Ramos (cell line): ENCODE measurements at regions not wholly inside any gene's neighbourhood (a gene's known extent, or its start where the extent isn't known, plus 50 kb on each side); places are given as distances from the start of the nearest gene placed in this dataset.
"Not testable (repeated sequence)": the region's sequence is repeated elsewhere in the genome, so short reads cannot be mapped to it uniquely, and the experiment has no call there.

Source experiments
- in situ Hi-C: fragments of 300-500 bp; cut with MboI; formaldehyde crosslinking; loops from one replicate; pipeline ENCODE4 v1.14.3; 2022; ENCODE audit warnings: low sequenced_read_pairs; ENCODE audit not compliant: unreplicated experiment

DNA sequence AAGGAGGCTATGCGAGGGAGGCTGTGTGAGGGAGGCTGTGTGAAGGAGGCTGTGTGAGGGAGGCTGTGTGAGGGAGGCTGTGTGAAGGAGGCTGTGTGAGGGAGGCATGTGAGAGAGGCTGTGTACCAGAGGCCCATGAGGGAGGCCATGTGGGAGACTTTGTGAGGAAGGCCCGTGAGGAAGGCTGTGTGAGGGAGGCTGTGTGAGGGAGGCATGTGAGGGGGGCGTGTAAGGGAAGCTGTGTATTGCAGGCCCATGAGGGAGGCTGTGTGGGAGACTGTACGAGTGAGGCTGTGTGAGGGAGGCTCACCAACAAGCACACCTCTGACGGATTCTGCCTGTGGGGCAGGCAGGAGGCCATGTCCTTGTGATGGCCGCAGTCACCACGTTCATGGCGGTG is 122.7 kb upstream of the RNF32 start:
- in situ Hi-C loops = not testable (repeated sequence)

DNA sequence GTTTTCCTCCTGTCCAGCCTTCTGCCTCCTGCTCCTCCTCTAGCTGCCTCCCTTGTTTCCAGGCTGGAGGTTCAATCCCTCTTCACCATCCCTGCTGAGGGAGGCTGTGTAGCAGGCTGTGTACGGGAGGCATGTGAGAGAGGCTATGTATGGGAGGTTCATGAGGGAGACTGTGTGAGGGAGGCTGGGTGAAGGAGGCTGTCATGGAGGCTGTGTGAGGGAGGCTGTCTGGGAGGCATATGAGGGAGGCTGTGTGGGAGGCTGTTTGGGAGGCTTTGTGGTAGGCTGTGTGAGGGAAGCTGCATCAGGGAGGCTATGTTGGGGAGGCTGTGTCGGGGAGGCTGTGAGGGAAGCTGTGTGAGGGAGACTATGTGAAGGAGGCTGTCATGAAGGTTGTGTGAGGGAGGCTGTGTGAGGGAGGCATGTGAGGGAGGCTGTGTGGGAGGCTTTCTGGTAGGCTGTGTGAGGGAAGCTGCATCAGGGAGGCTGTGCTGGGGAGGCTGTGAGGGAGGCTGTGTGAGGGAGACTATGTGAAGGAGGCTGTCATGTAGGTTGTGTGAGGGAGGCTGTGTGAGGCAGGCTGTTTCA is 123.7 kb upstream of the RNF32 start:
- in situ Hi-C loops = no loop called here

DNA sequence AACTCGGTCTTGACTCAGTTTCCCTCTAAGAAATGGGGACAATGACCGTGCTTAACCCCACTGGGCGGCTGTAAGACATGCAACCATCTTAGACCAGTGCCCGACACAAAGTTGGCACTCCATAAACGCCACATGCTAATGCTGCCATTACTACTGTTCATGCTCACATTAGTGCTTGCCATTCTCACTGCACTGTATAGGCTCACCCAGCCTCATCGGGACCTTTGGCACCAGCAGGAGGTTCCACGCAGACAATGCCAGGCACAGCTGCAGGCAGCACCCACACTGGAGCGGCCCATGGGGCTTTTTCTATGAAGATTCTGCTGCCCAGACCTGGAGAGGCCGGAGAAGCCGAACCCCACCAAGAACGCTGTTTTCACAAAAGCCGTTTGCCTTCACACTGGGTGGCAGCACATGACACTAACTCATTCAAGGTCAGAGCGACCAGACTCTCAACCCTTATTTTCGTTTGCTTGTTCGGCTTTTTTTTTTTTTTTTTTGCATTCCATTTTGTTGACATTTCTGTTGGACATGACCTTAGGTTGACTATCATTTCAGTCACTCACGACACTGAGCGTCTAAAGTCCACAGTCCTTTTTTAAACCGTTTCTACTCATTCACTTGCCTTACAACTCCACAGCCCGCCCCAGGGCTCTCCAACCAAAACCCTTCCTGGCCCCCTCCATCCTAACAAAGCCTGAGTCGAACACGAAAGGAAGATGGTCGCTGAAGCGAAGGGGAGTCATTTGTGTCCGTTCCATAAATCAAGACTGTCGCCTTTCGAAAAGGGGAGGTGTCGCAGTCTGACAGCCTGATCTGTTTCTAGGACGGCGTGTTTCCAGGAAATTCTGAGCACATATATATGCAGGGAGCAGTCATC is 124.4 kb upstream of the RNF32 start:
- in situ Hi-C loops = no loop called here

DNA sequence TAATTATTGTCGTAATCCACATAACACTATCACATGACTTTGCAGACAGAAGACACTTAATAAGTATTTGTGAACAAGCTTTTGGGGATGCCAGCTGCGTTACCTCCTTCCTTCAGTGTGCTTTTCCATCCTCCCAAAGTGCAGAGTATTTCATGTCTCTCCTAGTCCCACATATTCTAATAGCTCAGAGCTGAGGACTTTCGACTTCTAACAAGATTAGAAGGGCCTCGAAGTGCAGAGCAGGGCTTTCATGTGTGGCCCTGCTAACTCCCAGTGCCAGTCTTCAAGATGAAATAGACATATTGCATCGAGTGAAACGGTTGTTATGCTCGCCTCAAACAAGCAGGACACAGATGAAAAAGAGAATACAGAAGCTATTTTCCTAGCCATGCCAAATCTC is 125.7 kb upstream of the RNF32 start:
- in situ Hi-C loops = no loop called here

DNA sequence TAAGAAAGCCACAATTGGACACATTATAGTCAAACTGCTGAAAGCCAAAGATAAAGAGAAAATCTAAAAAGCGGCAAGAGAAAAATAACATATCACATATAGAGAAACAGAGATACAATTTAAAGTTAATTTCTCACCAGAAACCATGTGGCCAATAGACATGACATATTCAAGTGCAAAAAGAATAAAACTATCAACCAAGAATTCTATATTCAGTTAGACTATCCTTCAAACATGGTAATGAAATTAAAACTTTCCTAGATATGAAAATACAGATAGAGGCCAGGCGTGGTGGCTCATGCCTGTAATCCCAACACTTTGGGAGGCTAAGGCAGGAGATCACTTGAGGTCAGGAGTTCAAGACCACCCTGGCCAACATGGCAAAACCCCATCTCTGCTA is 129.1 kb upstream of the RNF32 start:
- in situ Hi-C loops = no loop called here

DNA sequence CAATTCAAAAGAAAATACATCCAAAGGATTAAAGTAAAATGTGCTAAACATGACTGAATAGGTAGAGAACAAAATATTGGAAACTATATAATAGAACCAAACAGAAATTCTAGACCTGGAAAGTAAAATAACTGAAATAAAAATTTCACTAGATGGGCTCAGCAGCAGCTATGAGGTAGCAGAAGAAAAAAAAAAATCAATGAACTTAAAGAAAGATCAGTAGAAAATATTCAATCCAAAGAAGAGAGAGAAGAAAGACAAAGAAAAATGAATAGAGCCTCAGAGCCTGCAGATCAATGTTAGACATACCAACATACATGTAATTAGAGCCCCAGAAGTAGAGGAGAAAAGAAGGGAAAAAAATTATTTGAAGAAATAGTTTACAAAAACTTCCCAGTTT is 129.6 kb upstream of the RNF32 start:
- in situ Hi-C loops = no loop called here

DNA sequence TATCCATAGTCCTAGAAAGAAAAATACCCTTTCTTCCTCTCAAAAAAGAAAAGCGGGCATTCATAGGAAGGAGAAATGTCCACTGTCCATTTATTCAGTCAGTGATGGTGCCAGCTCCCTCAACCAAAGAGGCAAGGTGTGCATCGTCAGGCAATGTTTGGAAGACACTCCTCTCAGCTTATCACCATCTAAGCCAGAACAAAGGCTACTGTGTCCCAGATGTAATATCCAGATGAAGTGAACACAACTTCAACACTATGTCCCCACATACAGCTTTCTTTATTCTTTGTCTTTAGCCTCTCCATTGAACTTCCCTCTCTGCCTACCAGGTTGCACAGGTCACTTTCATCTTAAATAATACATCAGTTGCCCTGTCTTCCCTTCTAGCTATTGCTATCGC is 131.4 kb upstream of the RNF32 start:
- in situ Hi-C loops = no loop called here

DNA sequence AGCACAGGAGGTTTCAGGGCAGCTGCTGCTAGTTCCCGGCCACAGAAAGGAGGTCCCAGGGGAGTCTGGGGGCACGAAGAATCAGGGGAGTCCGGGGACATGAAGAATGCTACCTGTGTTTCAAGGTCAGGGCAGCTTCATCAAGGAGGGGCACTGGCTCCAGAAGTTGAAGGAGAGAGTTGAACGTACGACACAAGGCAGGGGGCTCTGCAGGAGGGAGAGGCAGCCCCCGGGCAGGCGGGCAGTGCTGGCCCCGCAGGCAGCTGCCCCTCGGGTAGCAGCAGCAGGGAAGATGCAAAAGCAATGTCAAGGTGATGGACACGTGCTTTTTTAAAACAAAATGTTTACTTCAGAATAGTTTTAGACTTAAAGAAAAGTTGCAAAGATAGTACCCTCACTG is 134.7 kb upstream of the RNF32 start:
- in situ Hi-C loops = no loop called here

DNA sequence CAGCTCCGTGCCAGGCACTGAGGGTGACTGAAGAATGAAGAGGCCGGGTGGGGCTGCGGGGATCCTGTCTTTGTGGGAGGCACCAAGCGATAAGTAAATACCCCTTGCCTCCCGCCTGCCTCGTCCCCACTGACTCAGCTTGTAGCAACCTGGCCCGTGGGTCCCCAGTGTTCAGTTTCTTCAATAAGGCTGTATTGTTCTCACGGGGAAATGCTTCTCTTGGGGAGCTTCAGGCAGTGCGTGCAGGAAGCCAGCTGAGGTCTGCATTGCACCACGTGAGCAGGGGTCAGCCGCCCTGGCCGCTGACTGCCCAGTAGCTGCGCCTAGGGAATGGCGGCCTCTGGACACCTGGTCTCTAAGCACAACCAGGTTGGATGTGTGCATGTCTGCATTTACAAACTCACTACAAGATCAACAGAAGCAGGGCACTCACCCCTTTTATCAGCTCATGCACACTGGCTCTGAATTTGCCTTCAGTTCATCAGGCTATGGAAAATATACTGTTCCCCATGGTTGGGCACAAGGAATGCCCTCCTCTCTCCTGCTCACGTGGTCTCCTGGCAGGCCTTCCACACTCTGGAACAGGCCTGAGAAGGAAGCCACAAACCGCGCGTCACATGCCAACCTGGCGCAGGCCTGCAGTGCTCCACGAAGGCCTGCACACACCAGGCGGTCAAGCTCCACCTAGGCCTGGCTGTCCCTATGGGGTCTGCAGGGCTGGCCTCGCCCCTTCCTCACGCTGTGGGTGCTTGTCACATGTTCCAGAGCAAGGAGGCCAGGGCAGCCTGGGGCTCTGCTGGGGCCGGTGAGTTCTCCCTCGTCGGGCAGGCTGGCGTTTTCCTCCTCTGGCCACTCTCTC is 135.7 kb upstream of the RNF32 start:
- in situ Hi-C loops = no loop called here

DNA sequence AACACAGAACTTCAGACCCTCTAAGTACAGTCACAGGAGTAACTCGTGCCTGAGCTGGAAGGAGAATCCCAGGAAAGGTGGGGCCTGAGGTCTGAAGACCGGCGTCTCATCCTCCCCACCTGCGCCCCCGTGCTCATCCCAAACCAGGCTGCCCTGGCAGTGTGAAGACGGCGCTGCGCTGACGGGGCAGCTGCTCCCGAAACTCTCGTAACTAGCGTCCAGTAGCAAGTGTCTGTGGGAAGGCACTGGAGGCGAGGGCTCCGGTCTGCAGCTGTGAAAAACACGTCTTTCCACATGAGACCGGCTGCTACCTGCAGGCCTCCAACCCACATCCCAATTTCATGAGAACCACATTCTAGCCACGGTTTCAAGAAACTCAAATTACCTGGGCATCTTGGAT is 136.6 kb upstream of the RNF32 start:
- in situ Hi-C loops = no loop called here

DNA sequence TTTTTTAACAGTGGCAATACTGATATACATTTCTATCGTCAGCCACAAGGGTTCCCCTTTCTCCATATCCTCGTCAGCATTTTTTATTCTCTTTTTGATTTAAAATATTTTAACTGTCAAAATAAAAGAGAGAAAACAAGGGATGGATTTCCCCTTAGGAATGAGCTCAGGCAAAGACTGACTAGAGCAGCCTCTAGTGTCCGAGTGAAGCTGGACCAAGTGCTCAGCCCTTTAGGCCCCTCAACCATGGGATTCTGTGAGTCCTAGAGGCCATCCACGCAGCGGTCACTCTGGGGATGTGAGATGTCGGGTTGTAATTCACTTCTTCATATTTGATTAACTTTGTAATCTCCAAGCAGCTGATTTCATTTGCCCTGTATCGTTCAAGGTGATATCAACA is 137.4 kb upstream of the RNF32 start:
- in situ Hi-C loops = no loop called here

DNA sequence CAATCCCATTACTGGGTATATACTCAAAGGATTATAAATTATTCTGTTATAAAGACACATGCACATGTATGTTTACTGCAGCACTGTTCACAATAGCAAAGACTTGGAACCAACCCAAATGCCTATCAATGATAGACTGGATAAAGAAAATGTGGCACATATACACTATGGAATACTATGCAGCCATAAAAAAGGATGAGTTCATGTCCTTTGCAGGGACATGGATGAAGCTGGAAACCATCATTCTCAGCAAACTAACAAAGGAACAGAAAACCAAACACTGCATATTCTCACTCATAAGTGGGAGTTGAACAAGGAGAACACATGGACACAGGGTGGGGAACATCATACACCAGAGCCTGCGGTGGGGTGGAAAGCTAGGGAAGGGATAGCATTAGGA is 138.8 kb upstream of the RNF32 start:
- in situ Hi-C loops = not testable (repeated sequence)

DNA sequence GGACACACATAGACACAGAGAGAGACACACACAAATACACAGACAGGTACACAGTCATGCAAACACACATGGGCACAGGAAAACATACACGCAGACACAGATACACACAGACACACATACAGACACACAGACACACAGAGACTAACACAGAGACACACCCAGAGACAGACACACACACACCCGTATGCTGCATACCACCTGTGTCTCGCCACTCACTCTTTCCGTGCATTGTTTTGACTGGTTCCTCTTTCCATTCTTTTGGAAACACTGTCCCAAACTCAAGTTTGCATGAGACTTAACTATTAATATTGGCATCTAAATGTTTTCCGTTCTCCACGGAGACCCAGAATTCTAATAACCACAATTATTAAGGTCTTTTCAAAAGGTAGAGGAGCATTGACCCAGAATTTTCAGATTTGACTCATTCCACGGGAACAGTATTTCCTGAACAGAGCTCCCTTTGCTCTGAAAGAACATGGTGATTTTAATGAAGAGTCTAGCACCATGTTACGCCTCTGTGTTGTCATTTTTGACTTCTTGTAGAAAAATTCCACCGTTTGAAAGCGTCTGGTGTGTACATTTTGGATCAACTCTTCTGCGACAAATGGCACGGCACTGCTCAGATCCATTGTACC is 141.2 kb upstream of the RNF32 start:
- in situ Hi-C loops = no loop called here

DNA sequence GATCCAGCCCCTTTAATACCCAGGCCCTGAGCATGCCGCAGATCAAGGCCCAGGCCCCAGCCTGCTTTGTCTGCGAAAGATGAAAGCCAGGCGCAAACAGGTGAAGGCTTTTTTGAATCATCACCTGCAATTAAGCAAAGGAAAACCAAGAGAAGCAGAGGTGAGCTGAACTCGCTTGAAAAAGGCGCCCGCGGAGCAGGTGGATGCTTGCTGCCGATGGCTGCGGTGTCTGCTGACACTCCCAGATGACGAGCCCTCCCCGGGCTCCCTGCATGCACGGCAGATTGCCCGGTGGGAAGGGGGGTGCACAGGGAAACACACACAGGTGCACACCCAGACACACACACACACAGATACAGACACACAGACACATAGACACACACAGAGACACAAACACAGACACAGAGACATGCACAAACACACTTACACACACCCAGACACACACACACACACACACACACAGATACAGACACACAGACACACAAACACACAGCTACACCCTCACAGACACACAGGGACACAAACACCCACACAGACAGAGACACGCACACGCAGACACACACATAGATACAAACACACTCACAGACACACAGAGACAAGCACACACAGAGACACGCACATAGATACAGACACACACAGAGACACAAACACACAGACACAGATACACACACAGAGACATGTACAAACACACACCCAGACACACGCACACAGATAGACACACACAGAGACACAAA is 142.6 kb upstream of the RNF32 start:
- in situ Hi-C loops = no loop called here

DNA sequence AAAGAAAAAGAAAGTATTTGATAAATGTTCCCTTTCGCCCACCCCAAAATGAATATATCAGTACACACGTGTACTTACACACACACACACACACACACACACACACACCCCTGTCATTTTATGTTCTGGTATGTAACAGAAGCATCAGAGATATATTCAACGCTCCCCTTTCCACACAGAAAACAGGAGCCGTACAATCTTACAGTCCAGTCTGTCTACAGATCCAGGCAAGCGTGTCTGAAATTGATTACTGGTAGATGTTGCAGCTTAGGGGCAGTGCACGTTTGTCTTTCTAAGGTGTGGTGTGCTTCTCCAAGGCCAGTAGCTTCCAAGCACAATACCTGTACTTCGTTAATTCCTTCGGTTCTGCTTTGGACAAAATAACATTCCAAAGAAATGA is 143.7 kb upstream of the RNF32 start:
- in situ Hi-C loops = no loop called here

DNA sequence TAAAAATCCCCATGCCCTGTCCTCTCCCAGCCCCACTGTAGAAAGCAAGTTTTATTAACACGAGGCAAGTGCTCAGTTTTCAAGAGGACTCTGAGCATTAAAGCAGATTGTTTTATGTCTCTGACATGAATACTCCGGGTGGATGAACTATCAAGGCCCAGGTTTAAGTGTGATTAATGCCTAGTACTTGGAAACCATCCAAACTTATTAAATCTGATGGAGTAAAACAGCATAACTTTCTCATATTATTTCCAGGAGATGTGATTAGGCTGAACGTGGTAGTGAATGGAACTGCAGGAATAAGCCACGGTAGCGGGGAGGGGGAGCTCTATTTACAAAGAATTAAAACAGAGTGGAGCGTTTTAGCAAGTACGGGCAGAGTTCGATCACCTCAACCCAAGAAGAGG is 144.2 kb upstream of the RNF32 start:
- in situ Hi-C loops = no loop called here

DNA sequence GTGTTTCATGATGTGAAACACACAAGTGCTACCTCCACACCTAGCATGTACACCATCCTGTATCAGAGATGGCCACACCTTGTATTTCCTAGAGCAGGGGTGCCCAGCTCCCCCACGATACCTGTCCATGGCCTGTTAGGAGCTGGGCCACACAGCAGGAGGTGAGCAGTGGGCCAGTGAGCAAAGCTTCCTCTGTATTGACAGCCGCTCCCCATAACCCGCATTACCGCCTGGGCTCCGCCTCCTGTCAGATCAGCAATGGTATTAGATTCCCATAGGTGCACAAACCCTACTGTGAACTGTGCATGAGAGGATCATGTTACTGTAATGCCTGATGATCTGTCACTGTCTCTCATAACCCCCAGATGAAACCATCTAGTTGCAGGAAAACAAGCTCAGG is 145.6 kb upstream of the RNF32 start:
- in situ Hi-C loops = no loop called here

DNA sequence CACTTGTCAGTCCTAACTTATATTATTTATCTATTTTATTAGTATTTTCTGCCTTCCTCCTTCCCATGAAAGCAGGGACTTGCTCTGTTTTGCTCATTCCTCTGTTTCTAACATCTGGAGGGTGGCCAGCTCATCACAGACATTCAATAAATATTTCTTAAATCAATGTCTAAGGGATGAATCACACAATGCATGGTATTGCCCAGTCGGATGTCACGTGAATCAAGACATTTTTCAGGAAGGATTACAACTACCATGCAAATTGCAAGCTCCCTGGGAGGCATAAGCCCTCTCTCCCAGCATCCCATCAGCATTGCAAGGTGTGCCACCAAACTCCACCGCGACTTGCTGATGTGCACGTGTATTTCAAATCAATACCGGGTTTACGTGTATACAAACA is 146.6 kb upstream of the RNF32 start:
- in situ Hi-C loops = no loop called here

DNA sequence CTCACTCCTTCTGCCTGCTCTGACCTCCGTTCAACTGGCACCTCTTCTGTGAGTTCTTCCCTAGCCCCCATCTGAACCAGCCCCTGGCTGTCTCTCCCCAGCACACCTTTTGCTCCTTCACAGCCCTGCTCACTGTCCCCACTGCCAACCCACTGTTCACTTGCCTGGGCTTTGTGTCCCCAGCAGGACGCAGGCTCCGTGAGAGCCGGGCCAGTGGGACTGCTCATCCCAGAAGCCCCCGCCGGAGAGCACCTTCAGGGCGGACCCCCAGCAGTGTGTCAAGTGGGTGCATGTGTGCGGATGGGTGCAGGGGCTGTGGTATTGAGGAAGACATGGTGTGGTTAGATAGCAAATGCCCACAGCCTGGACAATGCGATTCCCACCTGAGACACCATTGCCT is 148.4 kb upstream of the RNF32 start:
- in situ Hi-C loops = no loop called here

DNA sequence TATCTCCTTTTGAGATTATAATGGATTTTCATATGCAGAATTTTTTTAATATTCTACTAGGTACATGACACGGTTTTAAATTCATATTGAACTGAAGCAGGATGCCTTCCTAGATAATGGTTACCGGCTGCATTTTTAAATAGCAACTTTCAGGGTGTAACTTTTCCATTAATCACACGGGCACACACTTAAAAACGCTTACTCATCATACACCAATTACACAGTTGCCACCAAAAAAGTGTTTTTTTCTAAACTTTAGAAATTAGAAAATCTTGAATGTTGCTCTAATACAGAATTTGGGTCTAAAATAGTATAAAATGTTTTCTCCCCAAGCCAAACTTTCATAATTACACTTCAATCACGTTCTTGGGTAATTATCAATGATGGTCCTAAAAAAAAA is 149.1 kb upstream of the RNF32 start:
- in situ Hi-C loops = no loop called here
